ENCODE measurements at regions not wholly inside any gene's neighbourhood (a gene's known extent, or its start where the extent isn't known, plus 50 kb on each side); places are given as distances from the start of the nearest gene placed in this dataset.

DNA sequence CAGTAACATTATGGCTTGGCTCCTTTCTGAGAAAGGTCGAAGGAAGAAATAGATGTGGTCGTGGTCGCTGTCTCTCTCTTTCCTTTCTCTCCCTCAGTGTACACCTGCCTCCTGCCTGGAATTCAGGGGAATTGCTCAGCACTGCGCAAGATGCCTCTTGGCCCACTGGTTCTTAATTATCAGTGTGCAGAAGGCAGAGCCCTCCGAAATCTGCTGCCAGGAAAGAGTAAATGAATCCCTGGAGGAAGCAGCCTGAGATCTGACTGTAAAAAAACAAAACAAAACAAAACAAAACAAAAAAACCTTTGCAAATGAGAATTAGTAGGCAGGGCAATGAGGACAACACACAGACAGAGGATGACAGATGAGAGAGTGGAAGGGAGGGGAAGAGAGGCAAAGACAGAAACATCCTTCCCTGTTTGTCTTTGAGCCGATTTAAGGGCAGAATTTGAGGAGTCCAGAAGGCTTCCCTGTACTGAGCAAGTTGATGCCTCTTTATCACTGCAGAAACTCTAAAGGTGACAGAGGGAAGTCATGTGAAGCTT lies 113.8 kb upstream of the PUM3 start:
- no peak for DNase-seq
- in situ Hi-C loops (cut with HindIII; ENCODE audit: low pct_ligation_motif_present, low sequenced_read_pairs), result no loop called here
- TF ChIP-seq, protein P1, sequence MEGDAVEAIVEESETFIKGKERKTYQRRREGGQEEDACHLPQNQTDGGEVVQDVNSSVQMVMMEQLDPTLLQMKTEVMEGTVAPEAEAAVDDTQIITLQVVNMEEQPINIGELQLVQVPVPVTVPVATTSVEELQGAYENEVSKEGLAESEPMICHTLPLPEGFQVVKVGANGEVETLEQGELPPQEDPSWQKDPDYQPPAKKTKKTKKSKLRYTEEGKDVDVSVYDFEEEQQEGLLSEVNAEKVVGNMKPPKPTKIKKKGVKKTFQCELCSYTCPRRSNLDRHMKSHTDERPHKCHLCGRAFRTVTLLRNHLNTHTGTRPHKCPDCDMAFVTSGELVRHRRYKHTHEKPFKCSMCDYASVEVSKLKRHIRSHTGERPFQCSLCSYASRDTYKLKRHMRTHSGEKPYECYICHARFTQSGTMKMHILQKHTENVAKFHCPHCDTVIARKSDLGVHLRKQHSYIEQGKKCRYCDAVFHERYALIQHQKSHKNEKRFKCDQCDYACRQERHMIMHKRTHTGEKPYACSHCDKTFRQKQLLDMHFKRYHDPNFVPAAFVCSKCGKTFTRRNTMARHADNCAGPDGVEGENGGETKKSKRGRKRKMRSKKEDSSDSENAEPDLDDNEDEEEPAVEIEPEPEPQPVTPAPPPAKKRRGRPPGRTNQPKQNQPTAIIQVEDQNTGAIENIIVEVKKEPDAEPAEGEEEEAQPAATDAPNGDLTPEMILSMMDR (IDR thresholded peaks at IDR 0.05; ENCODE audit: low read depth, low read length, missing control alignments), result no peak
- H3K27me3 ChIP-seq (replicated peaks), result no peaks in the 10 kb centered on the region
- H3K4me3 ChIP-seq (ENCODE audit: low read depth, low read length), result no peak overlapping the region
- H3K27ac ChIP-seq, result no peak overlapping the region
- H3K36me3 ChIP-seq (replicated peaks), result no peaks in the 10 kb centered on the region

DNA sequence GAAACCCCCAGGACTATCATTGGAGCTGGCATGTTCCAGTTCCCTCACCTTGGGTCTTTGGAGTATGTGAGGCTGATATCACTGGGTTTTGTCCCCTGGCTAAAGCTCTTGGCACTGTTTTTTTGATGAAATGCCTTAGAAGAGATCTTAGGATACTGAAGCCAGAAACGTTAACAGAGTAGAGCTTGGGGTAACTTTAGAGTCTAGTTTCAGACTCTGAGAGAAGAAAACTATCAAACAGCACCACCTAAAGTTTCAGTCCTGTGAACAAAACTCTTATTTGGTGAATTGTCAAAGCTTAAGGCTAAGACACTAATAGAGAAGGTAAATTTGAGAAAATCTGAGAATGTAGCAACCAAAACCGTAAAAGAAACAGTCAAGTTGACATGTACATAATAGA lies 111.7 kb upstream of the PUM3 start:
- Histone ChIP-seq H3K4me3 (ENCODE audit: low read depth, low read length) (no peak overlapping the region), H3K27ac (no peak overlapping the region), H3K36me3 (replicated peaks) (no peaks in the 10 kb centered on the region), H3K27me3 (replicated peaks) (no peaks in the 10 kb centered on the region)
- in situ Hi-C loops (cut with HindIII; ENCODE audit: low pct_ligation_motif_present, low sequenced_read_pairs), result no loop called here
- no peak for DNase-seq
- TF ChIP-seq, protein P1 (IDR thresholded peaks at IDR 0.05; ENCODE audit: low read depth, low read length, missing control alignments), result no peak

DNA sequence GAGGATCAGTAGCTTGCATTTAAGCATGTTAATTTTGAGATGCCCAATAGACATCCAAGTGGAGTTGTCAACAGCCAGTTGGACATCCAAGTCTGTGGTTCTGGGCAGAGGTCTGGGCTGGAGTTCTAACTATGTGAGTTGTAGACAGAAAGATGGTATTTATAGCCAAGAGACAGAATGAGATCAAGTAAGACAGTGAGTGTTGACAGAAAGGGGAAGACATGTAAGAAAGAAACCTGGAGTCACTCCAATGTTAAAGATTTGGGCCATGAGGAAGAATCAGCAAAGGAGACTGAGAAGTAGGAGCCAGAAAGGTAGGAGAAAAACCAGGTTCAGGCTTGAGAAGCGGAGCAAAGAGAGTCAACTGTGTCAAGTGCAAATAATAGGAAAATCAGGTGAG lies 95.5 kb upstream of the PUM3 start:
- Histone ChIP-seq H3K27me3 (replicated peaks) (no peaks in the 10 kb centered on the region), H3K36me3 (replicated peaks) (no peaks in the 10 kb centered on the region), H3K27ac (no peak overlapping the region), H3K4me3 (ENCODE audit: low read depth, low read length) (no peak overlapping the region)
- TF ChIP-seq, protein P1 (IDR thresholded peaks at IDR 0.05; ENCODE audit: low read depth, low read length, missing control alignments), result no peak
- DNase-seq, result no peak
- in situ Hi-C loops (cut with HindIII; ENCODE audit: low pct_ligation_motif_present, low sequenced_read_pairs), result no loop called here

DNA sequence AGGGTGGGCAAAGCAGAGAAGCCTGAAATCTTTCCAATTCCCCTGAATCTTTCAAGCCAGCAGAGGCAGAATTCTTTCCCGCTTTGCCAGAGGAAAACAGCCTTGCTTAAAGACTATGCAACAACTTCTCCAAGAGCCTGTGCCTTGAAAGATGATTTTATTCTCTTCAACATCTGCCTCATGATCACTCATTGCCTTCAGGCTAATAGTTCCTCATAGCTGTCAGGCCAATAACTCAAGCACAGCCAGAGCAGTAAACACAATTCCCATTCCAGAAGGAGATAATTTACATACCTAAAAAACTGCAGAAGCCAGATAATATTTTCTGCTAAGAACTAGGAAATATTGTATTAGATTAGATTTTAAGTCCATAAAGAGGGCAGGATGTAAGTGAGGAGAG lies 92.3 kb upstream of the PUM3 start:
- DNase-seq, result no peak
- H3K4me3 ChIP-seq (ENCODE audit: low read depth, low read length), result no peak overlapping the region
- TF ChIP-seq, protein P1 (IDR thresholded peaks at IDR 0.05; ENCODE audit: low read depth, low read length, missing control alignments), result no peak
- in situ Hi-C loops (cut with HindIII; ENCODE audit: low pct_ligation_motif_present, low sequenced_read_pairs), result no loop called here
- no peak overlapping the region for H3K27ac ChIP-seq
- H3K36me3 ChIP-seq (replicated peaks), result no peaks in the 10 kb centered on the region
- H3K27me3 ChIP-seq (replicated peaks), result no peaks in the 10 kb centered on the region

- Histone ChIP-seq H3K4me3 (ENCODE audit: low read depth, low read length) (no peak overlapping the region), H3K27me3 (replicated peaks) (no peaks in the 10 kb centered on the region), H3K27ac (no peak overlapping the region), H3K36me3 (replicated peaks) (no peaks in the 10 kb centered on the region)
- in situ Hi-C loops (cut with HindIII; ENCODE audit: low pct_ligation_motif_present, low sequenced_read_pairs), result no loop called here
- DNase-seq, result no peak
- TF ChIP-seq, protein P1 (IDR thresholded peaks at IDR 0.05; ENCODE audit: low read depth, low read length, missing control alignments), result no peak
These were observed 91.0 kb upstream of the PUM3 start for GRCh38 chr9:2934883-2935282.

DNA sequence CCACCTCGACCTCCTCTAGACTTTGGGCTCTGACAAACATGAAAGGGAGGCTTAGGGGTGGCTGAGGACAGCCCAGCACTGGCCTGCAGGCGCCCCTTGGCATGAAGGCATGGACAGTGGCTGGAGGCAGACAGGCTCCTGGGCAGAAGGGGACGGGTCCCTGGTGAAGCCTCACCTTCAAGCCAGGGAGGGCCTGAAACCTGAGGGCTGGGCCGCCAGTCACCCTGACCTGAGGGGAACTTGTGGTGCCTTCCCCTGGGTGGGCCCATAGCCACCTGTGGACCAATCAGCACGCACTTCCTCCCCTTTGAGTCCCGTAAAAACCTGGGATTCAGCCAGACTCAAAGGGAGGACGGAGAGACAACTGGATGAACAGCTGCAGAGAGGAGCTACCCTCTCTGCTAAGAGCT lies 90.4 kb upstream of the PUM3 start:
- in situ Hi-C loops (cut with HindIII; ENCODE audit: low pct_ligation_motif_present, low sequenced_read_pairs), result no loop called here
- TF ChIP-seq, protein P1 (IDR thresholded peaks at IDR 0.05; ENCODE audit: low read depth, low read length, missing control alignments), result no peak
- H3K27ac ChIP-seq, result no peak overlapping the region
- no peak for DNase-seq
- no peaks in the 10 kb centered on the region for H3K36me3 ChIP-seq (replicated peaks)
- no peak overlapping the region for H3K4me3 ChIP-seq (ENCODE audit: low read depth, low read length)
- no peaks in the 10 kb centered on the region for H3K27me3 ChIP-seq (replicated peaks)

Measured in brain microvascular endothelial cell (primary cell).